Thoracic aorta (tissue), 2 donors: ENCODE measurements at regions not wholly inside any gene's neighbourhood (a gene's known extent, or its start where the extent isn't known, plus 50 kb on each side); places are given as distances from the start of the nearest gene placed in this dataset.
"Not testable (repeated sequence)": the region's sequence is repeated elsewhere in the genome, so short reads cannot be mapped to it uniquely, and the experiment has no call there.

Experiments
- ATAC-seq: fragments of 150-250 bp; one replicate; pipeline ENCODE4 v1.8.0; 2017; ENCODE audit warnings: low read depth; ENCODE audit not compliant: insufficient number of reproducible peaks, low FRiP score
- DNase-seq: peaks from one replicate; pipeline ENCODE4 v3.0.0-alpha.2; 2020; ENCODE audit warnings: low spot score
- H3K27ac ChIP-seq, 2 donors: fragments of 200-600 bp; sonication (generic); 1 replicate in 1 of 2; 2 replicates in 1 of 2; pipeline ENCODE4 v1.5.1; 2016; ENCODE audit warnings: mild to moderate bottlenecking in 2 of 2, moderate library complexity in 2 of 2
- H3K27me3 ChIP-seq: fragments of 200-600 bp; sonication (generic); replicated peaks from 2 replicates; pipeline ENCODE4 v1.6.0; 2016; ENCODE audit warnings: mild to moderate bottlenecking; ENCODE audit not compliant: insufficient read depth
- H3K36me3 ChIP-seq: fragments of 200-600 bp; sonication (generic); one replicate; pipeline ENCODE4 v1.5.1; 2016
- H3K4me1 ChIP-seq, 2 donors: fragments of 200-600 bp; sonication (generic); 1 replicate in 1 of 2; 2 replicates in 1 of 2; pipeline versions ENCODE4 v1.5.1 to v1.6.0; 2016; ENCODE audit warnings: low read depth in 2 of 2, mild to moderate bottlenecking in 1 of 2; ENCODE audit not compliant: control insufficient read depth in 1 of 2
- H3K4me3 ChIP-seq: fragments of 200-600 bp; sonication (generic); 2 replicates; pipeline ENCODE4 v1.5.1; 2016; ENCODE audit warnings: mild to moderate bottlenecking
- H3K9me3 ChIP-seq: fragments of 200-600 bp; sonication (generic); 2 replicates; pipeline ENCODE4 v1.5.1; 2016

- not testable (repeated sequence) for H3K27me3 ChIP-seq, H3K9me3 ChIP-seq, H3K4me3 ChIP-seq, H3K27ac ChIP-seq, H3K36me3 ChIP-seq, DNase-seq, ATAC-seq, H3K4me1 ChIP-seq
Measured at GRCh38 chr2:111310395-111310794, 189.7 kb downstream of the BCL2L11 start.

GRCh38 chr2:111311568-111311967 lies 190.9 kb downstream of the BCL2L11 start:
- not testable (repeated sequence) for ATAC-seq, DNase-seq

GRCh38 chr2:111312897-111313607 lies 192.3 kb downstream of the BCL2L11 start:
- H3K27ac ChIP-seq, H3K4me3 ChIP-seq, H3K9me3 ChIP-seq, H3K36me3 ChIP-seq, H3K4me1 ChIP-seq, DNase-seq, ATAC-seq, H3K27me3 ChIP-seq: not testable (repeated sequence)

More at GRCh38 chr2:111311568-111311967, 190.9 kb downstream of the BCL2L11 start:
- not testable (repeated sequence) for H3K4me3 ChIP-seq, H3K27me3 ChIP-seq, H3K36me3 ChIP-seq, H3K4me1 ChIP-seq, H3K27ac ChIP-seq, H3K9me3 ChIP-seq

DNA sequence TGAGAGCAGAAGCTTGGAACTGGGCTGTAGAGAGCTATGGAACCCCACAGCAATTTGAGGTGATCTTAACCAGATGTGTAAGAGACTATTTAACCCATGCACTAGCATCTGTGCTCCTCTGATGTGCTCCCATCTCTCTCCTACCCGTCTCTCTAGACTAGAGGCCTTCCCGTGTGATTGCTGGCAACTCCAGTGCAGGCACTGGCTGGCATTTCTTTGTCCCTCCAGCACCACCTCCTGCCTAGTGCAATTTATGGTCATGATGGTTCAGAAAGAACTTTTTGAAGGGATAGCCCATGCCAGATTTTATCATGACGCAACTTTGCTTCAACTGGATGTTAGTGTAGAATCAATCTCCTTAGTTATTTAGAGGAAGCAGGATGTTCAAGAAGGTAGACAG lies 193.0 kb downstream of the BCL2L11 start:
- H3K36me3 ChIP-seq, H3K4me3 ChIP-seq, DNase-seq, H3K9me3 ChIP-seq, H3K27ac ChIP-seq, H3K27me3 ChIP-seq, H3K4me1 ChIP-seq, ATAC-seq: not testable (repeated sequence)

GRCh38 chr2:111315188-111315917 lies 194.6 kb downstream of the BCL2L11 start:
- H3K27me3 ChIP-seq, DNase-seq, H3K9me3 ChIP-seq, H3K4me3 ChIP-seq, H3K36me3 ChIP-seq, H3K4me1 ChIP-seq, H3K27ac ChIP-seq, ATAC-seq: not testable (repeated sequence)

DNA sequence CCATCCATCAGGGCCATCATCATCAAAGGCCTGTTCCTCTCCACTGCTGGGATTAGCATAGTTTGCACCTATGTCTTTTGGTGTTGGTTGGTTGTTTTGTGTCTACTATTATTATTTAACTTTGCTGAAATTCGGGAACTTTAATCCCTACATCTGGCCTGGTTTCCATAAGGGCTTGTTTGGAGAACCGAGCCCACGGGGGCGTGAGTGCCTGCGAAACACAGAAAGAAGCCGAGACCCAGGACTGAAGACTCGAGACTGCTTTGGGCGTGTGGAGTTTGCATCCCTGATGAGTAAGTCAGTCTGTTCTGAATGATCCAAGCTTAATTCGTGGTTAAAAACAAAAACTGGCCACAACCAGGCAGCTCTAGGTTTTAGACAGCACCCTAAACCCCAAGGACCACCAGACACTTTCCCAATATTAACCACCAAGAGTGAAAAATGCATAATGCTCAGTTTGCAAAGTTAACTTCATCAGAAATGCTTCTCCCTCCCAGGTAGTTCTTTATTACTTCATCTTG lies 195.6 kb downstream of the BCL2L11 start:
- not testable (repeated sequence) for H3K27ac ChIP-seq, ATAC-seq, H3K27me3 ChIP-seq, H3K36me3 ChIP-seq, H3K4me3 ChIP-seq, H3K9me3 ChIP-seq, H3K4me1 ChIP-seq, DNase-seq

DNA sequence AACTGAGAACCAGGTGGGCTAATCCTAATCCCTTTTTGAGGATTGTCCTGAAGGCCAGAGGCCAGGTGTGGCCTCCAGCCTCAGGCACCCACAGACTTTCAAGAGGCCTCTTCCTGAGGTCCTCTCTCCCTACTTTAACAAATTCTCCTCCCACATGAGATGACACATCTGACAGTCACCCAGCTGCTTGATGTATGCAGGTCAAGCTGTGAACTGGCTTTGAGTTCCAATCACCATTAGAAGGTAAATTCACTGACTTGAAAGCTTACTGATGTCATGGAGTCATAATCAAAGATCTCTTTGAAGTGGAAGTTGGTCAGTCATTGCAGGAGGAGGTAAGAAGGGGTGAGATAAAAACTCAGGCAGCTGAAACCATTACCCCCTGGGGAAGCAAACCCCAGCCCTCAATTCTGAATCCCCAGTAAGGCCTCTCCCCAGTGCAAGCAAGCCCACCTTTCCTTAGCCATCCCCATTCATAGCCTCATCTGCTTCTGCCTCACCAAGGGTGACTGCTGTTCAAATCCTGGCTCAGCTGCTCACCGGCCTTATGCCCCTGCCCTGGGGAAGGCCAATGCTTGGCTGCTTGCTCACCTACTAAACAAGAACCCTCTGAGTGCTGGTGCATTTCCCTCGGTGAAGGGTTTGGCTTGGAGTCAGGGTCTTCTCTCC lies 196.3 kb downstream of the BCL2L11 start:
- ATAC-seq = not testable (repeated sequence)

GRCh38 chr2:111319552-111319951 lies 198.8 kb downstream of the BCL2L11 start:
- not testable (repeated sequence) for H3K27me3 ChIP-seq, H3K9me3 ChIP-seq, ATAC-seq, H3K36me3 ChIP-seq, DNase-seq, H3K4me1 ChIP-seq, H3K27ac ChIP-seq, H3K4me3 ChIP-seq

More for the DNA sequence above, 196.3 kb downstream of the BCL2L11 start:
- not testable (repeated sequence) for H3K36me3 ChIP-seq, H3K4me3 ChIP-seq, H3K27me3 ChIP-seq, H3K27ac ChIP-seq, H3K9me3 ChIP-seq, DNase-seq, H3K4me1 ChIP-seq

DNA sequence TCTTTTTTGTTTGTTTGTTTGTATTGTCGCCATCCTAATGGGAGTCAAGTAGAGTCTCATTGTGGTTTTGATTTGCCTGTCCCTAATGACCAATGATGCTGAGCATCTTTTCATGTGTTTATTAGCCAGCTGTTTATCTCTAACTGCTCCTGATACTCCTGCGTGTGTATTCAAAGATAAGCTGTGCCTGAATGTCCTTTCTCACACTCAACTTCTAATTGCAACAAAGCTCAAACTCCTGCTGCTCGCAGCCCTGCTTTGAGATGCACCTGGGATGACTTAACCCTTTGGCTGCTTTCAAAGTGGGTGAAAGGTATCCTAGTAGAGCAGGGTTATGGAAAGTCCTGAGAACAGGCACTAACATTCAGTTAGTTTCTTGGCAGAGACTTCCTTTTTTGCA lies 199.6 kb downstream of the BCL2L11 start:
- DNase-seq, H3K4me1 ChIP-seq, H3K4me3 ChIP-seq, H3K36me3 ChIP-seq, H3K9me3 ChIP-seq, H3K27me3 ChIP-seq, H3K27ac ChIP-seq, ATAC-seq: not testable (repeated sequence)

DNA sequence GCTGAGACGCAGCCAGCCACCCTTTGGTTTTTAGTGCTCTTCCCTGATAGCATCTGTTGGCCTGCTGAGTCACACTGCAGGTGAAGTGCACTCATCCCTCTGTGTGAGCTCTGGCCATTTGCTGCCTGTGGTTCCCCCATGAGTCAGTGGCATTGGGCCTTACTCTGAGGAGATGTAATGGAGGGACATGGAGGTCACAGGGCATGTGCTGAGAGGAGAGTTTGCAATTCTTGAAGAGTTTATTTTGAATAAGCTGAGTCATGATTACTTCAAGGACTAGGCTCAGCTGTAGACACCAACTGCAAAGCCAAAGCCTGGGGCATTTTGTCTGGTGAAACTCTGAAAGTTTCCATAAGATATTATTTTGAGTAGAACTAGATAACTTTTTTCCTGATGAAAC lies 200.3 kb downstream of the BCL2L11 start:
- not testable (repeated sequence) for DNase-seq, H3K4me3 ChIP-seq, H3K27ac ChIP-seq, H3K4me1 ChIP-seq, H3K27me3 ChIP-seq, H3K9me3 ChIP-seq, H3K36me3 ChIP-seq, ATAC-seq

GRCh38 chr2:111323384-111323783 lies 202.7 kb downstream of the BCL2L11 start:
- H3K9me3 ChIP-seq, H3K4me3 ChIP-seq, ATAC-seq, H3K36me3 ChIP-seq, H3K4me1 ChIP-seq, DNase-seq, H3K27ac ChIP-seq, H3K27me3 ChIP-seq: not testable (repeated sequence)

GRCh38 chr2:111327726-111328125 lies 207.0 kb downstream of the BCL2L11 start:
- H3K4me3 ChIP-seq, H3K36me3 ChIP-seq, DNase-seq, ATAC-seq, H3K9me3 ChIP-seq, H3K4me1 ChIP-seq, H3K27ac ChIP-seq, H3K27me3 ChIP-seq: not testable (repeated sequence)
